ENCODE measurements at regions not wholly inside any gene's neighbourhood (a gene's known extent, or its start where the extent isn't known, plus 50 kb on each side); places are given as distances from the start of the nearest gene placed in this dataset.

DNA sequence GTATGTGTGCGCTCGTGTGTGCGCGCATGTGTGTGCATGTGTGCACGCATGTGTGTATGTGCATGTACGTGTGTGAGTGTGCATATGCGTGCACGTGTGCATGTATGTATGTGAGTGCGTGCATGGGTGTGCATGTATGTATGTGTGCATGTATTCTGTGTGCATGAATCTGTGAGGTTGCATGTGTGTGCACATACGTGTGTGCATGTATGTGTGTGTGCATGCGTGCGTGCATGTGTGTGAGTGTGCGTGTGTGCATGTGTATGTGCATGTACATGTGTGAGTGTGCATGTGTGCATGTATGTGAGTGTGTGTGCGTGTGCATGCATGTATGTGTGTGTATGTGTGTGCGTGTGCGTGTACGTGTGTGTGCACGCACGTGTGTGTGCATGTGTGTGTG, 241.5 kb downstream of the SHOX start:
- Histone ChIP-seq H3K4me1 (ENCODE audit: insufficient read depth, low read length) (no peaks in the 10 kb centered on the region), H3K36me3 (ENCODE audit: insufficient read depth, low read length) (no peaks in the 10 kb centered on the region), H3K4me3 (ENCODE audit: low read length) (no peak overlapping the region), H3K27me3 (ENCODE audit: insufficient read depth, low read length, poor library complexity, severe bottlenecking) (no peaks in the 10 kb centered on the region), H3K27ac (ENCODE audit: low read depth, low read length) (no peak overlapping the region), H3K9me3 (ENCODE audit: low read length) (no peaks in the 10 kb centered on the region)
- CTCF ChIA-PET: no interaction called here
- POLR2A ChIA-PET: no interaction called here
- no peaks in the 10 kb centered on the region for H3K4me1 Mint-ChIP-seq
- no peak for DNase-seq
- H3K36me3 Mint-ChIP-seq: no peaks in the 10 kb centered on the region
- H3K27ac Mint-ChIP-seq: no peak overlapping the region
- H3K9me3 Mint-ChIP-seq: peaks cover 0 to 9% (median 5%) of the 10 kb centered on the region in 5 donors
- H3K4me3 Mint-ChIP-seq: no peak overlapping the region
- H3K27me3 Mint-ChIP-seq: peaks cover 0 to 8% of the 10 kb centered on the region in 2 donors

GRCh38 chrX:871626-872025, 241.0 kb downstream of the SHOX start:
- Mint-ChIP-seq H3K4me1 (no peaks in the 10 kb centered on the region), H3K9me3 (peaks cover 0 to 5% (median 5%) of the 10 kb centered on the region in 5 donors), H3K4me3 (no peak overlapping the region), H3K27me3 (peaks cover 0 to 8% of the 10 kb centered on the region in 2 donors), H3K27ac (no peak overlapping the region), H3K36me3 (no peaks in the 10 kb centered on the region)
- Histone ChIP-seq H3K9me3 (ENCODE audit: low read length) (no peaks in the 10 kb centered on the region), H3K27me3 (ENCODE audit: insufficient read depth, low read length, poor library complexity, severe bottlenecking) (no peaks in the 10 kb centered on the region), H3K4me3 (ENCODE audit: low read length) (no peak overlapping the region), H3K36me3 (ENCODE audit: insufficient read depth, low read length) (no peaks in the 10 kb centered on the region), H3K4me1 (ENCODE audit: insufficient read depth, low read length) (no peaks in the 10 kb centered on the region), H3K27ac (ENCODE audit: low read depth, low read length) (no peak overlapping the region)
- POLR2A ChIA-PET: no interaction called here
- DNase-seq: no peak
- CTCF ChIA-PET: no interaction called here

DNA sequence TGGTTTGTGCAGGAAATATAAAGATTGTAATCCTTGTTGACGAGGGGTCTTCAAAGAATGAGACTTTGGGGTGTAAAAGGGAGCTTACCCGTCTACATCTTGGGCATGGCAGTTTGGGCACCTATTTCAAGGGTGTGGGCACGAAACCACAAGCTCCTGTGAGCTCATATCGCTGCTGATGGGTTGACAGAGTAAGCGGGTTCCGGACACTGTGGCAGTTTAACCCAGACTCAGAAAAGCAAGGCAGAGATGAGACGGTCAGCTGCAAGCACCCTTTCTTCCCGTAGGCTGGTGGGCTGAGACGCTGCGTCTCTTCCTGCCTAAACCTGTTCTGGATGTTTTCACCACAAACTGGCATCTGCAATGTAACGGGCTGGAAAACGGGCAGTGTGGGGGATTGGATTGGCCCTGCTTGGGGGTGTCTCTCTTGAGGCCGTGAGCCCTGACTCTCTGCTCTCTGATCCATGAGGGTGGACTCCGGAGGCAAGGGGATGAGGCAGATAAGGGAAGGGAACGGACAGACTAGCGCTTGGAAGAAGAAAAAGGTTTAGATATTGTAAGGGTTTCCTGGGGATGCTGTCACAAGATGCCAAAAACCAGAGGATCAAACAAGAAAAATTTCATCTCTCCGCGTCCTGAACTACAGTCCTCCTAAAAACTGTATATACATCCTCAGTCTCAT, 237.5 kb downstream of the SHOX start:
- Histone ChIP-seq H3K27me3 (ENCODE audit: insufficient read depth, low read length, poor library complexity, severe bottlenecking) (no peaks in the 10 kb centered on the region), H3K27ac (ENCODE audit: low read depth, low read length) (no peak overlapping the region), H3K9me3 (ENCODE audit: low read length) (no peaks in the 10 kb centered on the region), H3K4me3 (ENCODE audit: low read length) (no peak overlapping the region), H3K4me1 (ENCODE audit: insufficient read depth, low read length) (no peaks in the 10 kb centered on the region), H3K36me3 (ENCODE audit: insufficient read depth, low read length) (no peaks in the 10 kb centered on the region)
- Mint-ChIP-seq H3K27ac (no peak overlapping the region), H3K36me3 (no peaks in the 10 kb centered on the region), H3K9me3 (peaks cover 0 to 9% (median 6%) of the 10 kb centered on the region in 5 donors), H3K27me3 (peaks cover 0 to 9% of the 10 kb centered on the region in 2 donors), H3K4me3 (no peak overlapping the region), H3K4me1 (no peaks in the 10 kb centered on the region)
- DNase-seq: no peak
- ChIA-PET POLR2A (no interaction called here), CTCF (no interaction called here)

GRCh38 chrX:867502-867901, 236.9 kb downstream of the SHOX start:
- ChIA-PET POLR2A (no interaction called here), CTCF (no interaction called here)
- Mint-ChIP-seq H3K27ac (no peak overlapping the region), H3K9me3 (peaks cover 0 to 10% (median 7%) of the 10 kb centered on the region in 5 donors), H3K4me3 (no peak overlapping the region), H3K4me1 (no peaks in the 10 kb centered on the region), H3K27me3 (peaks cover 0 to 9% of the 10 kb centered on the region in 2 donors), H3K36me3 (no peaks in the 10 kb centered on the region)
- Histone ChIP-seq H3K4me1 (ENCODE audit: insufficient read depth, low read length) (no peaks in the 10 kb centered on the region), H3K27me3 (ENCODE audit: insufficient read depth, low read length, poor library complexity, severe bottlenecking) (no peaks in the 10 kb centered on the region), H3K4me3 (ENCODE audit: low read length) (no peak overlapping the region), H3K27ac (ENCODE audit: low read depth, low read length) (no peak overlapping the region), H3K36me3 (ENCODE audit: insufficient read depth, low read length) (no peaks in the 10 kb centered on the region), H3K9me3 (ENCODE audit: low read length) (no peaks in the 10 kb centered on the region)
- DNase-seq: no peak

GRCh38 chrX:866441-866990, 235.9 kb downstream of the SHOX start:
- Histone ChIP-seq H3K27me3 (ENCODE audit: insufficient read depth, low read length, poor library complexity, severe bottlenecking) (no peaks in the 10 kb centered on the region), H3K9me3 (ENCODE audit: low read length) (no peaks in the 10 kb centered on the region), H3K36me3 (ENCODE audit: insufficient read depth, low read length) (no peaks in the 10 kb centered on the region), H3K27ac (ENCODE audit: low read depth, low read length) (no peak overlapping the region), H3K4me3 (ENCODE audit: low read length) (no peak overlapping the region), H3K4me1 (ENCODE audit: insufficient read depth, low read length) (no peaks in the 10 kb centered on the region)
- CTCF ChIA-PET: no interaction called here
- H3K4me1 Mint-ChIP-seq: no peaks in the 10 kb centered on the region
- H3K36me3 Mint-ChIP-seq: no peaks in the 10 kb centered on the region
- no peak overlapping the region for H3K27ac Mint-ChIP-seq
- DNase-seq: no peak
- peaks cover 0 to 9% of the 10 kb centered on the region in 2 donors for H3K27me3 Mint-ChIP-seq
- POLR2A ChIA-PET: no interaction called here
- H3K4me3 Mint-ChIP-seq: no peak overlapping the region
- peaks cover 0 to 16% (median 10%) of the 10 kb centered on the region in 5 donors for H3K9me3 Mint-ChIP-seq

GRCh38 chrX:865422-865821, 234.8 kb downstream of the SHOX start:
- peaks cover 0 to 9% of the 10 kb centered on the region in 2 donors for H3K27me3 Mint-ChIP-seq
- H3K27ac ChIP-seq (ENCODE audit: low read depth, low read length): no peak overlapping the region
- H3K4me3 Mint-ChIP-seq: no peak overlapping the region
- H3K27ac Mint-ChIP-seq: no peak overlapping the region
- no peaks in the 10 kb centered on the region for H3K4me1 ChIP-seq (ENCODE audit: insufficient read depth, low read length)
- H3K4me3 ChIP-seq (ENCODE audit: low read length): no peak overlapping the region
- no peak for DNase-seq
- peaks cover 0 to 18% (median 11%) of the 10 kb centered on the region in 5 donors for H3K9me3 Mint-ChIP-seq
- no peaks in the 10 kb centered on the region for H3K4me1 Mint-ChIP-seq
- no peaks in the 10 kb centered on the region for H3K27me3 ChIP-seq (ENCODE audit: insufficient read depth, low read length, poor library complexity, severe bottlenecking)
- no peaks in the 10 kb centered on the region for H3K9me3 ChIP-seq (ENCODE audit: low read length)
- no peaks in the 10 kb centered on the region for H3K36me3 ChIP-seq (ENCODE audit: insufficient read depth, low read length)
- ChIA-PET POLR2A (no interaction called here), CTCF (no interaction called here)
- no peaks in the 10 kb centered on the region for H3K36me3 Mint-ChIP-seq

- no peak overlapping the region for H3K4me3 Mint-ChIP-seq
- DNase-seq: no peak
- H3K27ac Mint-ChIP-seq: no peak overlapping the region
- Histone ChIP-seq H3K4me1 (ENCODE audit: insufficient read depth, low read length) (no peaks in the 10 kb centered on the region), H3K27ac (ENCODE audit: low read depth, low read length) (no peak overlapping the region), H3K4me3 (ENCODE audit: low read length) (no peak overlapping the region), H3K9me3 (ENCODE audit: low read length) (no peaks in the 10 kb centered on the region), H3K36me3 (ENCODE audit: insufficient read depth, low read length) (no peaks in the 10 kb centered on the region), H3K27me3 (ENCODE audit: insufficient read depth, low read length, poor library complexity, severe bottlenecking) (no peaks in the 10 kb centered on the region)
- POLR2A ChIA-PET: no interaction called here
- H3K36me3 Mint-ChIP-seq: no peaks in the 10 kb centered on the region
- H3K27me3 Mint-ChIP-seq: peaks cover 0 to 1% of the 10 kb centered on the region in 2 donors
- CTCF ChIA-PET: no interaction called here
- H3K9me3 Mint-ChIP-seq: peaks cover 9 to 27% (median 16%) of the 10 kb centered on the region in 5 donors
- H3K4me1 Mint-ChIP-seq: no peaks in the 10 kb centered on the region
Observed at GRCh38 chrX:861921-862320, 231.3 kb downstream of the SHOX start.

- POLR2A ChIA-PET: no interaction called here
- Histone ChIP-seq H3K4me1 (ENCODE audit: insufficient read depth, low read length) (no peaks in the 10 kb centered on the region), H3K36me3 (ENCODE audit: insufficient read depth, low read length) (no peaks in the 10 kb centered on the region), H3K27me3 (ENCODE audit: insufficient read depth, low read length, poor library complexity, severe bottlenecking) (no peaks in the 10 kb centered on the region), H3K27ac (ENCODE audit: low read depth, low read length) (no peak overlapping the region), H3K4me3 (ENCODE audit: low read length) (no peak overlapping the region), H3K9me3 (ENCODE audit: low read length) (no peaks in the 10 kb centered on the region)
- CTCF ChIA-PET: no interaction called here
- Mint-ChIP-seq H3K27ac (no peak overlapping the region), H3K36me3 (no peaks in the 10 kb centered on the region), H3K4me3 (no peak overlapping the region), H3K9me3 (peaks cover 9 to 27% (median 17%) of the 10 kb centered on the region in 5 donors), H3K4me1 (no peaks in the 10 kb centered on the region), H3K27me3 (peaks cover 0 to 1% of the 10 kb centered on the region in 2 donors)
- no peak for DNase-seq
Observed at GRCh38 chrX:861340-861890, 230.8 kb downstream of the SHOX start.
